OCI-LY1 (cell line): ENCODE measurements at regions not wholly inside any gene's neighbourhood (a gene's known extent, or its start where the extent isn't known, plus 50 kb on each side); places are given as distances from the start of the nearest gene placed in this dataset.

Experiments used
- CTCF ChIP-seq: fragments of 200-600 bp; sonication (generic), shearing (Covaris generic); IDR thresholded peaks from 2 replicates; pipeline ENCODE4 v1.5.1; 2017; ENCODE audit warnings: mild to moderate bottlenecking, antibody characterized with exemption, low read length, moderate library complexity, mixed read lengths
- EZH2 ChIP-seq: fragments of 200-600 bp; sonication (generic), shearing (Covaris generic); IDR thresholded peaks from 2 replicates; pipeline ENCODE4 v1.8.0; 2017; ENCODE audit warnings: borderline replicate concordance, mixed run types, mild to moderate bottlenecking, antibody characterized with exemption, low read length, moderate library complexity, mixed read lengths

DNA sequence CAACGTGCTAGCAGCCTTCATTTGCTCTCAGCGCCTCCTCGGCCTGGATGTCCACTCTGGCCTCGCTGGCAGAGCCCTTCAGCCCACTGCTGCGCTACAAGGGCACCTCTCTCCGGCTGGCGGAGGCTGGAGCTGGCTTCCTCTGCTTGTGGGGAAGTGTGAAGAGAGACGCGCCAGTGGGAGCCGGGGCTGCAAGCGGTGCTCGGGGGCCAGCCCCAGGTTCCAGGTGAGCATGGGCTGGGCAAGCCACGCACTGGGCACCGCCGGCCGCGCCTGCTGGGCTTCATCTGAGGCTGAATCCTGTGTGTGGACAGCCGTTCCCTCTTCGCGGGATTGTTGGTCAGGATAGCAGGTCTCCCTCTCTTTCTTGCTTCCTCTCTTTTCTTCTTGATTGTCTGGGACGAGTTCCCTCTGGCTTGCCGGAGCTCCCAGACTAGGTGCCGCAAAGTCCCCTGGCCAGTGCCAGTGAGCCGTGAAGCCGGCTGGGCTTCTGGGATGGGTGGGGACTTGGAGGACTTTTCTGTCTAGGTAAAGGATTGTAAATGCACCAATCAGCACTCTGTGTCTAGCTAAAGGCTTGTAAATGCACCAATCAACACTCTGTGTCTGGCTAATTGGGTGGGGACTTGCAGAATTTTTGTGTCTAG lies 165.0 kb downstream of the HEPH start:
- TF ChIP-seq CTCF (no peak), EZH2 (no peak)
